Mesenchymal stem cell (in vitro differentiated cells and primary cell): ENCODE measurements at regions not wholly inside any gene's neighbourhood (a gene's known extent, or its start where the extent isn't known, plus 50 kb on each side); places are given as distances from the start of the nearest gene placed in this dataset.

ENCODE experiments used
- DNase-seq: peaks from one replicate; pipeline ENCODE4 v3.0.0-alpha.2; 2013
- H2AFZ ChIP-seq: one replicate; pipeline ENCODE4 v1.6.1; 2013; ENCODE audit warnings: low read depth, mild to moderate bottlenecking, control low read depth, inconsistent platforms, low read length, moderate library complexity
- H2AK5ac ChIP-seq: 2 replicates; pipeline ENCODE4 v1.6.1; 2013; ENCODE audit warnings: low read length, moderate library complexity, mild to moderate bottlenecking, inconsistent platforms; ENCODE audit not compliant: severe bottlenecking
- H2BK120ac ChIP-seq: one replicate; pipeline ENCODE4 v1.6.1; 2013; ENCODE audit warnings: low read depth, mild to moderate bottlenecking, inconsistent platforms, low read length, moderate library complexity
- H2BK12ac ChIP-seq, 2 experiments: one replicate each; pipeline ENCODE4 v1.6.1; 2013; ENCODE audit warnings: inconsistent platforms in 2 of 2, low read length in 2 of 2, mild to moderate bottlenecking in 2 of 2, moderate library complexity in 2 of 2, control low read depth in 1 of 2
- H2BK15ac ChIP-seq: one replicate; pipeline ENCODE4 v1.6.1; 2013; ENCODE audit warnings: mild to moderate bottlenecking, low read depth, inconsistent platforms; ENCODE audit not compliant: poor library complexity, severe bottlenecking
- H2BK5ac ChIP-seq: 2 replicates; pipeline ENCODE4 v1.6.1; 2013; ENCODE audit warnings: low read depth, mild to moderate bottlenecking, low read length, control low read depth, inconsistent platforms; ENCODE audit not compliant: poor library complexity, severe bottlenecking
- H3K14ac ChIP-seq, 2 experiments: one replicate each; pipeline ENCODE4 v1.6.1; 2013; ENCODE audit warnings: inconsistent platforms in 2 of 2, low read length in 2 of 2, control low read depth in 1 of 2, mild to moderate bottlenecking in 1 of 2, moderate library complexity in 1 of 2
- H3K18ac ChIP-seq, 2 experiments: one replicate each; pipeline ENCODE4 v1.6.1; 2013; ENCODE audit warnings: inconsistent platforms in 2 of 2, low read length in 2 of 2, control low read depth in 1 of 2, low read depth in 1 of 2, mild to moderate bottlenecking in 1 of 2
- H3K23ac ChIP-seq, 2 experiments: one replicate each; pipeline ENCODE4 v1.6.1; 2013; ENCODE audit warnings: inconsistent platforms in 2 of 2, low read length in 2 of 2, mild to moderate bottlenecking in 2 of 2, moderate library complexity in 2 of 2, control low read depth in 1 of 2
- H3K27ac ChIP-seq: 2 replicates; pipeline ENCODE4 v1.5.1; 2013; ENCODE audit warnings: mild to moderate bottlenecking, moderate library complexity, low read length, control low read depth, inconsistent platforms; ENCODE audit not compliant: poor library complexity, severe bottlenecking
- H3K27me3 ChIP-seq, 2 experiments: 2 replicates each; pipeline versions ENCODE4 v1.6.1 to v1.7.0; 2013; ENCODE audit warnings: low read length in 2 of 2, mild to moderate bottlenecking in 2 of 2, moderate library complexity in 2 of 2, control low read depth in 1 of 2, inconsistent platforms in 1 of 2; ENCODE audit not compliant: control insufficient read depth in 1 of 2, insufficient read depth in 1 of 2
- H3K36me3 ChIP-seq, 2 experiments: 2 replicates each; pipeline versions ENCODE4 v1.6.1 to v1.7.0; 2013; ENCODE audit warnings: low read length in 2 of 2, control low read depth in 1 of 2, inconsistent platforms in 1 of 2, low read depth in 1 of 2, mild to moderate bottlenecking in 1 of 2; ENCODE audit not compliant: insufficient read depth in 2 of 2, control insufficient read depth in 1 of 2
- H3K4ac ChIP-seq, 2 experiments: one replicate each; pipeline ENCODE4 v1.6.1; 2013; ENCODE audit warnings: inconsistent platforms in 2 of 2, low read length in 2 of 2, mild to moderate bottlenecking in 2 of 2, moderate library complexity in 2 of 2, control low read depth in 1 of 2, low read depth in 1 of 2
- H3K4me1 ChIP-seq: 2 replicates; pipeline ENCODE4 v1.6.1; 2013; ENCODE audit warnings: low read depth, low read length, control low read depth; ENCODE audit not compliant: control insufficient read depth, insufficient read depth
- H3K4me2 ChIP-seq: 2 replicates; pipeline ENCODE4 v1.6.1; 2013; ENCODE audit warnings: low read length, mild to moderate bottlenecking, inconsistent platforms; ENCODE audit not compliant: poor library complexity, severe bottlenecking
- H3K4me3 ChIP-seq, 2 experiments: 2 replicates each; pipeline versions ENCODE4 v1.5.1 to v1.7.0; 2013; ENCODE audit warnings: low read length in 2 of 2, mild to moderate bottlenecking in 2 of 2, control low read depth in 1 of 2, low read depth in 1 of 2; ENCODE audit not compliant: insufficient read depth in 1 of 2
- H3K79me1 ChIP-seq: replicated peaks from 2 replicates; pipeline ENCODE4 v1.6.1; 2013; ENCODE audit warnings: mild to moderate bottlenecking, control low read depth, low read length, inconsistent platforms; ENCODE audit not compliant: poor library complexity, severe bottlenecking
- H3K9ac ChIP-seq: 2 replicates; pipeline ENCODE4 v1.7.0; 2013; ENCODE audit warnings: mild to moderate bottlenecking, low read length, moderate library complexity
- H3K9me3 ChIP-seq: 2 replicates; pipeline ENCODE4 v1.7.0; 2013; ENCODE audit warnings: mild to moderate bottlenecking, low read length; ENCODE audit not compliant: control insufficient read depth
- H4K8ac ChIP-seq: one replicate; pipeline ENCODE4 v1.6.1; 2013; ENCODE audit warnings: inconsistent platforms, mild to moderate bottlenecking, low read length, moderate library complexity
- H4K91ac ChIP-seq: one replicate; pipeline ENCODE4 v1.6.1; 2013; ENCODE audit warnings: mild to moderate bottlenecking, low read length, inconsistent platforms
- WGBS: methylation state at CpG from one replicate; pipeline ENCODE4 v1.1.7; 2013; ENCODE audit warnings: mixed read lengths; 5-methylcytosine and 5-hydroxymethylcytosine counted together

GRCh38 chr15:95261968-95262367 lies 1030.6 kb downstream of the MCTP2 start:
- 67% methylated on average over 6 of the region's 6 CpGs for WGBS
- H3K27me3 ChIP-seq: no peaks in the 10 kb centered on the region
- H3K9ac ChIP-seq: peak overlapping the region; percentile 55
- H3K4me2 ChIP-seq: no peak overlapping the region
- H3K79me1 ChIP-seq: no peaks in the 10 kb centered on the region
- H3K14ac ChIP-seq: no peak overlapping the region
- H3K18ac ChIP-seq: no peak overlapping the region
- H3K27ac ChIP-seq: no peak overlapping the region
- no peak overlapping the region for H2BK5ac ChIP-seq
- no peak overlapping the region for H2BK15ac ChIP-seq
- H3K36me3 ChIP-seq: no peaks in the 10 kb centered on the region
- H2AK5ac ChIP-seq: no peak overlapping the region
- no peak overlapping the region for H3K4ac ChIP-seq
- H2BK120ac ChIP-seq: peak overlapping the region; percentile 49
- no peak overlapping the region for H2AFZ ChIP-seq
- peaks cover 3% of the 10 kb centered on the region for H3K4me1 ChIP-seq
- DNase-seq: no peak
- no peak overlapping the region for H3K4me3 ChIP-seq
- H4K8ac ChIP-seq: no peak overlapping the region
- no peak overlapping the region for H2BK12ac ChIP-seq
- H3K23ac ChIP-seq: no peak overlapping the region
- H4K91ac ChIP-seq: no peak overlapping the region
- H3K9me3 ChIP-seq: no peaks in the 10 kb centered on the region

DNA sequence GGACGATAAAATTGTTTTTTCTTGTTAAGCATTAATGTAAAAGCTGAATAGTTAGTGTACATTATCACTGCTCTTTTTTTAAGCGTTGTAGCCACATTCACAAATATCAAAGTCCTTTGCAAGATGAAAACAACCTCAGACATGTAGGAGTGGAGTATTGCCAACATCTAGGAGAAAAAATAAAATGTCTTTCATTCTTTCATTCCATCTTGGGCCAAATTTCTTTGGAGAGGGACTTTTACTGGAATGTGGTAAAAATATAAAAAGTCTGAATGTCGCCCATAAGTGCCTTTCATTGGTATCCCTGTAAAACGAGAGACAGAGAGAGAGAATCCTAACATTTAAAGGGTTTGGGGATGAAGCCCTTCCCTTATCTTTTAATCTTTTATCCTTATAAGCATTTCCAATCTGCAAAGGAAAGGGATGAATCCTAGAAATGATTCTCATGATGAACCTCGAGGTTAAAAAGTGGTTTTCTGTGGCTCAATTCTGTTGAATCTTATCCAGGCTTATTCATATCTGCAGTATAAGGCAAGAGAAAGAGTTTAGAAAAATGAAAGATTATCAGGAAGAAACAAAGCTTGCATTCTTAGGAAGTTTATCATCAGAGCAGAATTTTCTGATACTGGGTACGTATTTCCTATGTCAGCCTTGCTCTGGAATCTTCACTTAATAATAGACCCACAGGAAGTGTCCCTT lies 1031.7 kb downstream of the MCTP2 start:
- no peak overlapping the region for H3K18ac ChIP-seq
- H2BK5ac ChIP-seq: no peak overlapping the region
- H2BK15ac ChIP-seq: no peak overlapping the region
- H3K27me3 ChIP-seq: no peaks in the 10 kb centered on the region
- no peak for DNase-seq
- no peak overlapping the region for H2AFZ ChIP-seq
- no peak overlapping the region for H2BK120ac ChIP-seq
- no peak overlapping the region for H4K91ac ChIP-seq
- H2BK12ac ChIP-seq: no peak overlapping the region
- no peak overlapping the region for H3K4me2 ChIP-seq
- H2AK5ac ChIP-seq: no peak overlapping the region
- no peak overlapping the region for H3K27ac ChIP-seq
- peaks cover 7% of the 10 kb centered on the region for H3K4me1 ChIP-seq
- no peaks in the 10 kb centered on the region for H3K9me3 ChIP-seq
- no peaks in the 10 kb centered on the region for H3K36me3 ChIP-seq
- no peak overlapping the region for H3K23ac ChIP-seq
- 60% methylated on average over 2 of the region's 6 CpGs for WGBS
- H3K79me1 ChIP-seq: no peaks in the 10 kb centered on the region
- no peak overlapping the region for H3K4ac ChIP-seq
- H3K9ac ChIP-seq: peak overlapping the region; percentile 55
- H4K8ac ChIP-seq: no peak overlapping the region
- H3K14ac ChIP-seq: no peak overlapping the region
- H3K4me3 ChIP-seq: no peak overlapping the region

GRCh38 chr15:95263751-95264150 lies 1032.4 kb downstream of the MCTP2 start:
- no peak overlapping the region for H3K4me3 ChIP-seq
- no peak overlapping the region for H4K91ac ChIP-seq
- H2BK5ac ChIP-seq: no peak overlapping the region
- no peak for DNase-seq
- H3K27me3 ChIP-seq: no peaks in the 10 kb centered on the region
- H3K36me3 ChIP-seq: no peaks in the 10 kb centered on the region
- H3K4ac ChIP-seq: peak overlapping the region in 1 of 2 experiments; percentile 37
- no peak overlapping the region for H2AFZ ChIP-seq
- no peak overlapping the region for H2BK120ac ChIP-seq
- H2BK12ac ChIP-seq: peak overlapping the region in 1 of 2 experiments; percentile 85
- WGBS: 100% methylated on average over 1 of the region's 1 CpG
- no peak overlapping the region for H3K4me2 ChIP-seq
- H4K8ac ChIP-seq: no peak overlapping the region
- peak overlapping the region in 1 of 2 experiments; percentile 62 for H3K18ac ChIP-seq
- no peaks in the 10 kb centered on the region for H3K79me1 ChIP-seq
- H3K27ac ChIP-seq: no peak overlapping the region
- peak overlapping the region; percentile 55 for H3K9ac ChIP-seq
- H3K4me1 ChIP-seq: peaks cover 7% of the 10 kb centered on the region
- no peak overlapping the region for H2BK15ac ChIP-seq
- H3K23ac ChIP-seq: no peak overlapping the region
- no peak overlapping the region for H3K14ac ChIP-seq
- no peaks in the 10 kb centered on the region for H3K9me3 ChIP-seq
- H2AK5ac ChIP-seq: no peak overlapping the region

DNA sequence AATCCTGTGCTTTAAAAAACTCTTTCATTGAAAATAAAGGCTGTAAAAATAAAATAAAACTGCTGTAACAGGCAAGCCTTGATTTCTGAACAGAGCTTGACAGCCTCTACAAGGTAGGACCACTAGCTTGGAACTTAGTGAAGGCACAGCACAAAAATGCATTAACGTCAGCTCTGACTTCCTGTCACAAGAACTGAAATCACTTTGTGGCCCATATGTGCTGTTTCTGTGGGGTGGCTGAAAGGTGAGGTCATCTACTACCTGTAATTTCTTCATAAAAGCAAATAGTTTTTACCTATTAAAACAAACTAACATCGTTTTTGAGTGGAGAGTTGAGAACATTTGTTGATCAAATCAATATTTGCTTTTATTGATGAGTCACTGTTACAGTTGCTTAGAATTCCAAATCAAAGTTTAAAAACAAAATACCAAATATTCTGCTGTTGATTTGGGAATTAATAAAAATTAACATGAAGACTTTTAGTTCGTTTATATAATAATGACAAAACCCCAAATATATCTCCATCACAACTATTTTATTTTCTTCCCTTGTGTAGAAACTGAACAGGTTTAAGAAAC lies 1034.1 kb downstream of the MCTP2 start:
- Histone ChIP-seq H2AK5ac (no peak overlapping the region), H2BK12ac (no peak overlapping the region), H3K27me3 (no peaks in the 10 kb centered on the region), H3K23ac (no peak overlapping the region), H4K8ac (no peak overlapping the region), H3K4me1 (peaks cover 4% of the 10 kb centered on the region), H3K9me3 (no peaks in the 10 kb centered on the region), H3K36me3 (no peaks in the 10 kb centered on the region), H3K14ac (no peak overlapping the region), H2BK5ac (no peak overlapping the region), H3K27ac (no peak overlapping the region), H3K18ac (no peak overlapping the region), H3K4ac (no peak overlapping the region), H3K79me1 (no peaks in the 10 kb centered on the region), H2AFZ (no peak overlapping the region), H2BK15ac (no peak overlapping the region), H2BK120ac (no peak overlapping the region), H3K4me2 (no peak overlapping the region), H4K91ac (no peak overlapping the region), H3K4me3 (no peak overlapping the region), H3K9ac (peak overlapping the region; percentile 59)
- no peak for DNase-seq
- no CpG with 5 or more reads among the region's 3 CpGs for WGBS
